ENCODE measurements at regions not wholly inside any gene's neighbourhood (a gene's known extent, or its start where the extent isn't known, plus 50 kb on each side); places are given as distances from the start of the nearest gene placed in this dataset.

DNA sequence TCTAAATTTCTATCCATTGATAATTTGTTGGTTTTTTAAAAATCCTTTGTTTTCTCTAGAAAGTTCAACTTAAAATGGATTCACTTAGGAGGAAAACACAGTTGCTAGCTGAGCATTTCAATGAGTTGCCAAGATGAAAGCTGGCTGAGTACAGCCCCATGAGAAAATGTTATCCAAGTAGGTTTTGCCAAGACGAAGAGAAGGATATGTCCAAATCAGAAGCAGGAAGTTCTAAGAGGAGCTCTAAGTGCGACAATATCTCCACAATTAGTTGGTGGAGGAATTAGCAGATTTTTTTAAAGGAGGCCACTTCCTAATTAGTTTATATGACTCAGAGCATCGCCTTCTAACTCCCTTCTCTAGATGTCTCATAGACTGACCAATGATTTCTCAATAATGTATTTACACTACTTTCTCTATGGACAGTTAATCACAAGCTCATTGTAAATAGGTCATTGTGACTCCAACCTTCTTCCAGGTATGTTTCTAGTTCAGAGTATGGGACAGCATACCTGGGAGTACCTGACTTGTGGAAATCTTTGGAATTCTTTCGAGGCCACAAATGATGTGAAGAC is 873.3 kb upstream of the SOX9 start:
- Histone ChIP-seq H3K27ac (ENCODE audit: low read depth in 2 of 2, low read length in 2 of 2) (no peak overlapping the region), H3K9ac (ENCODE audit: low read length in 3 of 3) (no peak overlapping the region), H3K4me3 (ENCODE audit: low read length in 3 of 3) (no peak overlapping the region), H3K4me1 (ENCODE audit: control insufficient read depth in 2 of 3, insufficient read depth in 2 of 3, low read depth in 1 of 3, low read length in 3 of 3) (no peaks in the 10 kb centered on the region), H3K9me3 (ENCODE audit: control insufficient read depth in 2 of 3, insufficient read depth in 1 of 3, low read length in 3 of 3) (no peaks in the 10 kb centered on the region), H3K27me3 (ENCODE audit: control insufficient read depth, insufficient read depth, low read length) (no peaks in the 10 kb centered on the region), H3K36me3 (ENCODE audit: control insufficient read depth in 2 of 3, insufficient read depth in 3 of 3, low read length in 3 of 3) (no peaks in the 10 kb centered on the region)
- intact Hi-C loops (cut with DNase I): no loop called here
- no peak for DNase-seq
- no peak for TF ChIP-seq CTCF (IDR thresholded peaks at IDR 0.05; ENCODE audit: borderline replicate concordance, extremely low read depth, insufficient read depth)
- FAIRE-seq: no peak

DNA sequence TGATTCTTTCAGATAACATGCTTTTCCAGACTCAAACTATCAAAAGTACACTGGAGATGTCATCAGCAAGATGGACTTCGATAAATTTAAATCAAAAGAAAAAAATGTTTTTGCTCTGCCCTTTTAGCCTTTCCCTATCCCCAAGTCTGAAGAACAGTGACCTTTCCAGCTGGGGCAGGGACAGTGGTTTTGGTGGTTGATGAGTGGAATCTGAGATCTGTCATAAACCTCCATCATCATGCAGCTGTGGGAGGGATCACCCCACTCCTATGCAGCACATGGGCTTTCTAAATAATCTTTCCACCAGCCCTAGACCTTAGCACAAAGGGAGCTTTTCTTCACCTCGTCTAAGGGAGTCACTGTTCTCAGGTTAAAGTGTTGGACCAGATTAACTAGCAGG is 869.5 kb upstream of the SOX9 start:
- FAIRE-seq (no peak), DNase-seq (no peak)
- H3K36me3 ChIP-seq (ENCODE audit: control insufficient read depth in 2 of 3, insufficient read depth in 3 of 3, low read length in 3 of 3): no peaks in the 10 kb centered on the region
- no peak overlapping the region for H3K4me3 ChIP-seq (ENCODE audit: low read length in 3 of 3)
- H3K9ac ChIP-seq (ENCODE audit: low read length in 3 of 3): no peak overlapping the region
- no peaks in the 10 kb centered on the region for H3K9me3 ChIP-seq (ENCODE audit: control insufficient read depth in 2 of 3, insufficient read depth in 1 of 3, low read length in 3 of 3)
- H3K27ac ChIP-seq (ENCODE audit: low read depth in 2 of 2, low read length in 2 of 2): no peak overlapping the region
- intact Hi-C loops (cut with DNase I): loop anchor here (10.0 kb wide), 1 partner anchor 56 kb away; no protein-coding TSS in a partner anchor
- no peak for TF ChIP-seq CTCF (IDR thresholded peaks at IDR 0.05; ENCODE audit: borderline replicate concordance, extremely low read depth, insufficient read depth)
- H3K4me1 ChIP-seq (ENCODE audit: control insufficient read depth in 2 of 3, insufficient read depth in 2 of 3, low read depth in 1 of 3, low read length in 3 of 3): no peaks in the 10 kb centered on the region
- no peaks in the 10 kb centered on the region for H3K27me3 ChIP-seq (ENCODE audit: control insufficient read depth, insufficient read depth, low read length)

- no peak for FAIRE-seq
- no peak for TF ChIP-seq CTCF (IDR thresholded peaks at IDR 0.05; ENCODE audit: borderline replicate concordance, extremely low read depth, insufficient read depth)
- no peak overlapping the region for H3K4me3 ChIP-seq (ENCODE audit: low read length in 3 of 3)
- H3K27ac ChIP-seq (ENCODE audit: low read depth in 2 of 2, low read length in 2 of 2): no peak overlapping the region
- no peaks in the 10 kb centered on the region for H3K27me3 ChIP-seq (ENCODE audit: control insufficient read depth, insufficient read depth, low read length)
- DNase-seq: no peak
- H3K9ac ChIP-seq (ENCODE audit: low read length in 3 of 3): no peak overlapping the region
- no peaks in the 10 kb centered on the region for H3K4me1 ChIP-seq (ENCODE audit: control insufficient read depth in 2 of 3, insufficient read depth in 2 of 3, low read depth in 1 of 3, low read length in 3 of 3)
- no peaks in the 10 kb centered on the region for H3K36me3 ChIP-seq (ENCODE audit: control insufficient read depth in 2 of 3, insufficient read depth in 3 of 3, low read length in 3 of 3)
- intact Hi-C loops (cut with DNase I): loop anchor here (10.0 kb wide), 1 partner anchor 57 kb away; no protein-coding TSS in a partner anchor
- no peaks in the 10 kb centered on the region for H3K9me3 ChIP-seq (ENCODE audit: control insufficient read depth in 2 of 3, insufficient read depth in 1 of 3, low read length in 3 of 3)
Measured at GRCh38 chr17:71251951-71252350, 868.9 kb upstream of the SOX9 start.

DNA sequence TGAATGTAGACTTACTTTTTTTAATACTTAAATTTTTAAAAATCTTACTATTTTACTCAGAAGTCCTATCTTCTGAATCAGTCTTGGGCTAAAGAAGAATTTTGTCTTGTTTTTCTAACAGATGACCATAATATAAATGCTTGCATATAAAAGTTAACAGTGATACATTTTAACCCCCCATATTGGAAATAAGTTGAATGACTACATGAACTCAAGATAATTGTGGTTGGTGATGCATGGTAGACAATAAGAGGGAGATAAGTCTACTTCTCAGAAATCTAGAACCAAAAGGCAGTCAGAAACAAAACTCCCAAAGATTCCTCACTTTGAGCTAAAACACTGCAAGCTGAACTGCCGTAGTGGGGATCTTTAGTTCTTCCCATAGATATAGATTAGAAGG is 868.4 kb upstream of the SOX9 start:
- FAIRE-seq: no peak
- intact Hi-C loops (cut with DNase I): loop anchor here (10.0 kb wide), 1 partner anchor 58 kb away; no protein-coding TSS in a partner anchor

More for the DNA sequence above, 868.4 kb upstream of the SOX9 start:
- Histone ChIP-seq H3K4me3 (ENCODE audit: low read length in 3 of 3) (no peak overlapping the region), H3K9me3 (ENCODE audit: control insufficient read depth in 2 of 3, insufficient read depth in 1 of 3, low read length in 3 of 3) (no peaks in the 10 kb centered on the region), H3K36me3 (ENCODE audit: control insufficient read depth in 2 of 3, insufficient read depth in 3 of 3, low read length in 3 of 3) (no peaks in the 10 kb centered on the region), H3K4me1 (ENCODE audit: control insufficient read depth in 2 of 3, insufficient read depth in 2 of 3, low read depth in 1 of 3, low read length in 3 of 3) (no peaks in the 10 kb centered on the region), H3K27me3 (ENCODE audit: control insufficient read depth, insufficient read depth, low read length) (no peaks in the 10 kb centered on the region), H3K9ac (ENCODE audit: low read length in 3 of 3) (no peak overlapping the region), H3K27ac (ENCODE audit: low read depth in 2 of 2, low read length in 2 of 2) (no peak overlapping the region)
- no peak for TF ChIP-seq CTCF (IDR thresholded peaks at IDR 0.05; ENCODE audit: borderline replicate concordance, extremely low read depth, insufficient read depth)
- DNase-seq: no peak

Data from kidney (tissue), 13 donors.